ENCODE measurements at regions not wholly inside any gene's neighbourhood (a gene's known extent, or its start where the extent isn't known, plus 50 kb on each side); places are given as distances from the start of the nearest gene placed in this dataset.

DNA sequence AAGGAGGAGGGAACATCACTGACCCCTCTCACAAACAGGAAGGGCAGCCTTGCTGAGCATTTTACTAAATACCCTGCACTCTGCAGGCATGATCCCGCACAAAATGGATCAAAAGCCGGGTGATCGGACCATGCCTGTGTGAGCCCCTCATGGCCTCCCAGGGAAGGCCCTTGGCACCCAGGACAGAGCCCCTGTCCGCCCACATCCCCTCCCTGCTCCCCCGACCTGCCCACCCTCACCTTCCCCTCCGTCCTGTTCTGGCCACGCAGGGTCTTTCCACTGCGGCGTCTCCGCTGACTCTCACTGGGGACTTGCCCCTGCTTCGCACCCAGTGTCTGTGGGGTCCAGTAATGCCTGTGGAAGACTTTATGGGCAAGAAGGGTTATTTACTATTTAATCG is 105.0 kb downstream of the HMX1 start:
- H3K56ac ChIP-seq (replicated peaks; ENCODE audit: insufficient read length, low read depth, low read length): no peak overlapping the region
- CTCF ChIA-PET (ENCODE audit: partially characterized antibody): no interaction called here
- no peak overlapping the region for H2BK15ac ChIP-seq (ENCODE audit: low read length)
- no peak overlapping the region; the same call in 1 of the 2 replicates for H4K8ac ChIP-seq (ENCODE audit: extremely low read depth, insufficient read depth, low read length)
- H3K23ac ChIP-seq (ENCODE audit: insufficient read length): no peak overlapping the region
- no peak overlapping the region for H3K4me2 ChIP-seq (ENCODE audit: insufficient read depth in 1 of 2, low read depth in 2 of 2, low read length in 2 of 2)
- H3K23me2 ChIP-seq (ENCODE audit: low read depth, low read length): no peaks in the 10 kb centered on the region
- peaks cover 0 to 7% (median 2%) of the 10 kb centered on the region in 4 experiments; a peak in 4 of 7 replicates for H3K4me1 ChIP-seq (replicated peaks in 1 of 4; ENCODE audit: control insufficient read depth in 3 of 4, insufficient read depth in 4 of 4, low read length in 3 of 4)
- H3K4me3 ChIP-seq (ENCODE audit: extremely low read depth in 1 of 4, insufficient read depth in 2 of 4, low read depth in 3 of 4, low read length in 4 of 4): no peak overlapping the region
- no peak overlapping the region for H2BK20ac ChIP-seq (ENCODE audit: low read length)
- H3K79me2 ChIP-seq (ENCODE audit: control insufficient read depth in 1 of 2, insufficient read depth in 2 of 2, low read length in 2 of 2): no peaks in the 10 kb centered on the region
- 87% methylated on average over 11 of the region's 12 CpGs; no CpG with 5 or more reads in 1 of the 2 experiments for WGBS, 2 experiments (ENCODE audit: extremely low coverage in 1 of 2, insufficient coverage in 1 of 2, insufficient read length in 1 of 2, insufficient replicate concordance in 2 of 2, low coverage in 1 of 2, low lambda C conversion rate in 2 of 2, missing lambda C conversion rate in 1 of 2)
- no peak for DNase-seq (ENCODE audit: low read depth in 1 of 2, low spot score in 2 of 2)
- no peak overlapping the region for H2BK5ac ChIP-seq (ENCODE audit: low read depth, low read length)
- no peaks in the 10 kb centered on the region for H3K79me1 ChIP-seq (ENCODE audit: low read depth, low read length)
- no peak overlapping the region for H2BK12ac ChIP-seq (ENCODE audit: low read depth, low read length)
- FAIRE-seq: no peak
- H3K9ac ChIP-seq (replicated peaks in 1 of 4; ENCODE audit: extremely low read depth in 1 of 4, low read depth in 3 of 4, low read length in 3 of 4): no peak overlapping the region
- no peak overlapping the region for H4K5ac ChIP-seq (ENCODE audit: insufficient read length, low read depth, low read length)
- no peak overlapping the region for H4K91ac ChIP-seq (replicated peaks; ENCODE audit: insufficient read length, low read length)
- POLR2A ChIA-PET (ENCODE audit: partially characterized antibody): no interaction called here
- no peak overlapping the region for H3K4ac ChIP-seq (replicated peaks; ENCODE audit: insufficient read length, low read depth, low read length)
- peaks cover 0 to 3% of the 10 kb centered on the region in 2 experiments for H4K20me1 ChIP-seq (replicated peaks in 1 of 2; ENCODE audit: control insufficient read depth in 1 of 2, insufficient read depth in 2 of 2, low read length in 2 of 2)
- no peak overlapping the region for H3K27ac ChIP-seq (ENCODE audit: low read depth, low read length)
- H2AFZ ChIP-seq (ENCODE audit: low read length): no peak overlapping the region
- H2AK5ac ChIP-seq (ENCODE audit: low read depth, low read length): no peak overlapping the region
- no peaks in the 10 kb centered on the region for H3K27me3 ChIP-seq (replicated peaks in 1 of 4; ENCODE audit: control insufficient read depth in 3 of 4, extremely low read depth in 1 of 4, insufficient read depth in 3 of 4, low read length in 3 of 4)
- no peaks in the 10 kb centered on the region for H3K36me3 ChIP-seq (ENCODE audit: control insufficient read depth in 2 of 4, insufficient read depth in 4 of 4, low read length in 3 of 4)
- no peak overlapping the region for H3K18ac ChIP-seq (ENCODE audit: extremely low read depth, low read length)
- H2BK120ac ChIP-seq (replicated peaks; ENCODE audit: low read depth, low read length): no peak overlapping the region
- no peak overlapping the region for H3K14ac ChIP-seq (ENCODE audit: insufficient read length)
- H3K9me3 ChIP-seq (ENCODE audit: insufficient read depth in 2 of 2, low read depth in 1 of 2, low read length in 1 of 2): no peaks in the 10 kb centered on the region
- TF ChIP-seq EGR1 (IDR thresholded peaks at IDR 0.05; ENCODE audit: borderline replicate concordance, low read depth, low read length): no peak
- no peak for TF ChIP-seq POLR2A (IDR thresholded peaks at IDR 0.05; ENCODE audit: control extremely low read depth in 1 of 2, low read depth in 2 of 2, low read length in 2 of 2)
- no peak for TF ChIP-seq KDM1A (IDR thresholded peaks at IDR 0.05; ENCODE audit: borderline replicate concordance, low read length)
- no peak for TF ChIP-seq HDAC2 (IDR thresholded peaks at IDR 0.05; ENCODE audit: borderline replicate concordance in 1 of 2, low read depth in 2 of 2, low read length in 2 of 2)
- TF ChIP-seq ATF2 (IDR thresholded peaks at IDR 0.05; ENCODE audit: low read length): no peak

Measured in H1 (cell line).